ENCODE measurements at regions not wholly inside any gene's neighbourhood (a gene's known extent, or its start where the extent isn't known, plus 50 kb on each side); places are given as distances from the start of the nearest gene placed in this dataset.

GRCh38 chr20:48285656-48286055 is 500.4 kb upstream of the SULF2 start:
- ATAC-seq (no peak), DNase-seq (no peak)
- POLR2A ChIA-PET: no interaction called here
- H3K36me3 Mint-ChIP-seq (ENCODE audit: low read depth): no peaks in the 10 kb centered on the region
- H3K27me3 Mint-ChIP-seq: peaks cover 7% of the 10 kb centered on the region
- no peak overlapping the region for H3K27ac Mint-ChIP-seq
- no peak for TF ChIP-seq CTCF (IDR thresholded peaks at IDR 0.05)
- CTCF ChIA-PET: no interaction called here
- H3K4me1 Mint-ChIP-seq (ENCODE audit: low read depth): no peaks in the 10 kb centered on the region
- H3K4me3 Mint-ChIP-seq: no peak overlapping the region
- intact Hi-C loops (cut with micrococcal nuclease): no loop called here
- H3K9me3 Mint-ChIP-seq: no peaks in the 10 kb centered on the region

GRCh38 chr20:48284837-48285236 is 499.6 kb upstream of the SULF2 start:
- ChIA-PET CTCF (no interaction called here), POLR2A (no interaction called here)
- H3K4me1 Mint-ChIP-seq (ENCODE audit: low read depth): no peaks in the 10 kb centered on the region
- H3K36me3 Mint-ChIP-seq (ENCODE audit: low read depth): no peaks in the 10 kb centered on the region
- DNase-seq (no peak), ATAC-seq (no peak)
- H3K27ac Mint-ChIP-seq: no peak overlapping the region
- no peaks in the 10 kb centered on the region for H3K9me3 Mint-ChIP-seq
- H3K4me3 Mint-ChIP-seq: no peak overlapping the region
- no peak for TF ChIP-seq CTCF (IDR thresholded peaks at IDR 0.05)
- intact Hi-C loops (cut with micrococcal nuclease): no loop called here
- peaks cover 5% of the 10 kb centered on the region for H3K27me3 Mint-ChIP-seq

GRCh38 chr20:48284315-48284714 is 499.0 kb upstream of the SULF2 start:
- ATAC-seq (no peak), DNase-seq (no peak)
- no peaks in the 10 kb centered on the region for H3K4me1 Mint-ChIP-seq (ENCODE audit: low read depth)
- no peak overlapping the region for H3K4me3 Mint-ChIP-seq
- TF ChIP-seq CTCF (IDR thresholded peaks at IDR 0.05): no peak
- CTCF ChIA-PET: no interaction called here
- peaks cover 5% of the 10 kb centered on the region for H3K27me3 Mint-ChIP-seq
- no peak overlapping the region for H3K27ac Mint-ChIP-seq
- intact Hi-C loops (cut with micrococcal nuclease): no loop called here
- H3K36me3 Mint-ChIP-seq (ENCODE audit: low read depth): no peaks in the 10 kb centered on the region
- POLR2A ChIA-PET: no interaction called here
- no peaks in the 10 kb centered on the region for H3K9me3 Mint-ChIP-seq

GRCh38 chr20:48283470-48284110 is 498.3 kb upstream of the SULF2 start:
- CTCF ChIA-PET: no interaction called here
- H3K36me3 Mint-ChIP-seq (ENCODE audit: low read depth): no peaks in the 10 kb centered on the region
- DNase-seq (no peak), ATAC-seq (no peak)
- no peaks in the 10 kb centered on the region for H3K9me3 Mint-ChIP-seq
- H3K27ac Mint-ChIP-seq: no peak overlapping the region
- intact Hi-C loops (cut with micrococcal nuclease): no loop called here
- POLR2A ChIA-PET: no interaction called here
- H3K4me3 Mint-ChIP-seq: no peak overlapping the region
- H3K27me3 Mint-ChIP-seq: peaks cover 4% of the 10 kb centered on the region
- H3K4me1 Mint-ChIP-seq (ENCODE audit: low read depth): no peaks in the 10 kb centered on the region
- TF ChIP-seq CTCF (IDR thresholded peaks at IDR 0.05): no peak

GRCh38 chr20:48282591-48283228 is 497.4 kb upstream of the SULF2 start:
- ChIA-PET POLR2A (no interaction called here), CTCF (no interaction called here)
- no peaks in the 10 kb centered on the region for H3K9me3 Mint-ChIP-seq
- no peak for TF ChIP-seq CTCF (IDR thresholded peaks at IDR 0.05)
- DNase-seq: peak; percentile 3
- H3K36me3 Mint-ChIP-seq (ENCODE audit: low read depth): no peaks in the 10 kb centered on the region
- peak; percentile 47 for ATAC-seq
- H3K4me1 Mint-ChIP-seq (ENCODE audit: low read depth): no peaks in the 10 kb centered on the region
- intact Hi-C loops (cut with micrococcal nuclease): no loop called here
- H3K27ac Mint-ChIP-seq: no peak overlapping the region
- H3K27me3 Mint-ChIP-seq: peaks cover 3% of the 10 kb centered on the region
- H3K4me3 Mint-ChIP-seq: no peak overlapping the region
